ENCODE measurements at regions not wholly inside any gene's neighbourhood (a gene's known extent, or its start where the extent isn't known, plus 50 kb on each side); places are given as distances from the start of the nearest gene placed in this dataset.
"Not testable (repeated sequence)": the region's sequence is repeated elsewhere in the genome, so short reads cannot be mapped to it uniquely, and the experiment has no call there.

DNA sequence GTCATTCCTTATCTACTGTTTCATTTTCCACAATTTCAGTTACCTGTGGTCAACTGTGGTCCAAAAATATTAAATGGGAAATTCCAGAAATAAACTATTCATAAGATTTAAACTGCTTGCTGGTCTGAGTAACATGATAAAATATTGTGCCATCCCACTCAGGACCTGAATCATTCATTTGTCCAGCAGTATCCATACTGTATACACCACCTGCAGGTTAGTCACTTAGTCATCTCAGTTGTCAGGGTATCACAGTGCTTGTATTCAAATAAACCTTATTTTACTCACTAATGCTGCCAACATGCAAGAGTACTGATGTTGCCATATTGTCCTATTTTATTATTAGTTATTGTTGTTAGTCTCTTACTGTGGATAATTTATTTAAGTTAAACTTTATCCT, 139.7 kb downstream of the FBXO4 start:
- DNase-seq, result no peak
- H3K4me1 ChIP-seq, result no peaks in the 10 kb centered on the region
- no peak overlapping the region for H3K27ac ChIP-seq
- FAIRE-seq, result no peak
- H3K9me3 ChIP-seq, result no peaks in the 10 kb centered on the region
- TF ChIP-seq, protein P1, sequence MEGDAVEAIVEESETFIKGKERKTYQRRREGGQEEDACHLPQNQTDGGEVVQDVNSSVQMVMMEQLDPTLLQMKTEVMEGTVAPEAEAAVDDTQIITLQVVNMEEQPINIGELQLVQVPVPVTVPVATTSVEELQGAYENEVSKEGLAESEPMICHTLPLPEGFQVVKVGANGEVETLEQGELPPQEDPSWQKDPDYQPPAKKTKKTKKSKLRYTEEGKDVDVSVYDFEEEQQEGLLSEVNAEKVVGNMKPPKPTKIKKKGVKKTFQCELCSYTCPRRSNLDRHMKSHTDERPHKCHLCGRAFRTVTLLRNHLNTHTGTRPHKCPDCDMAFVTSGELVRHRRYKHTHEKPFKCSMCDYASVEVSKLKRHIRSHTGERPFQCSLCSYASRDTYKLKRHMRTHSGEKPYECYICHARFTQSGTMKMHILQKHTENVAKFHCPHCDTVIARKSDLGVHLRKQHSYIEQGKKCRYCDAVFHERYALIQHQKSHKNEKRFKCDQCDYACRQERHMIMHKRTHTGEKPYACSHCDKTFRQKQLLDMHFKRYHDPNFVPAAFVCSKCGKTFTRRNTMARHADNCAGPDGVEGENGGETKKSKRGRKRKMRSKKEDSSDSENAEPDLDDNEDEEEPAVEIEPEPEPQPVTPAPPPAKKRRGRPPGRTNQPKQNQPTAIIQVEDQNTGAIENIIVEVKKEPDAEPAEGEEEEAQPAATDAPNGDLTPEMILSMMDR (IDR thresholded peaks at IDR 0.05), result no peak
- H3K27me3 ChIP-seq, result no peaks in the 10 kb centered on the region
- intact Hi-C loops (cut with DNase I), result loop anchor here in 1 of 3 donors (10.0 kb wide), 1 partner anchor 210 kb away; no protein-coding TSS in a partner anchor
- H3K36me3 ChIP-seq, result no peaks in the 10 kb centered on the region
- H3K4me3 ChIP-seq, result no peak overlapping the region
- no peak for ATAC-seq

DNA sequence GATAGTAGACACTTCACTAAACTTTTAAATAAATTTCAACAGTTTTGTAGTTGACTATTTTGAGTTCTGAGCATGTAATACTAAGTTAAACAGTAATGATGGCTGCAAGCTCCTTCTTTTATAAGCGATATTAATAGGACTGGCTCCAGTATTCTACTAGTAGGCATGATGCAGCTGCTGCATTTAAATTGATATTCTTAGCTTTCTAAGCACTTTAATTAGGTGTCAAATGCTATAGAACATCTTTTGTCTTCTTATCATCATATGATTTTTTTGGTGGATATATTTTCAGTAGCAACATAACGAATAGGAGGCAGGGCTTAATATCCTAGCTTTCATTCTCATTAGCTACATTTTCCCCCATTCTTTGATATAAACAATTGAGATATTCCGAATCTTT, 141.1 kb downstream of the FBXO4 start:
- no peak for ATAC-seq
- no peaks in the 10 kb centered on the region for H3K9me3 ChIP-seq
- TF ChIP-seq, protein P1 (IDR thresholded peaks at IDR 0.05), result no peak

DNA sequence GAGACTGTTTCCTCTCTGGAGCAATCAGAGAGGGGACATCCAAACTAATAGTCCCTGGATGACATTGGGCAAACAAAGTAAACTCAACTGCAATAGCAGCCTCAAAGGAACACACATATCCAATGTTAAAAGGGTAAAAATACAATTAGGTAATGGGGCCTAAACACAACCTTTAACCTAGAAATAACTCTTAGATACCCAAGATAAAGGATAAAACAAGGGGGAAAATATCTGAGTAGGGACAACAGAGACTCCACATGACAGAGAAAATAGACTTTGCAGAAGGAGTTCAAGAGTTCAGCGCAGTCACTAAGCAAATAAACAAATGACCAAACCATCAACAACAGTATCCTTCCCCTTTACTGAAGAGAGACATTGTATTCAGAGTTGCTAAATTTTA, 149.3 kb downstream of the FBXO4 start:
- WGBS, 2 donors, result 54 to 67% methylated on average over 1 of the region's 1 CpG
- H3K4me1 ChIP-seq, result no peaks in the 10 kb centered on the region
- TF ChIP-seq, protein P1 (IDR thresholded peaks at IDR 0.05), result no peak
- H3K27ac ChIP-seq, result no peak overlapping the region
- peaks cover 0 to 3% (median 0%) of the 10 kb centered on the region in 4 donors for H3K27me3 ChIP-seq
- H3K36me3 ChIP-seq, result no peaks in the 10 kb centered on the region
- ATAC-seq (no peak), FAIRE-seq (no peak), DNase-seq (no peak)
- intact Hi-C loops (cut with DNase I), result no loop called here
- no peaks in the 10 kb centered on the region for H3K9me3 ChIP-seq
- H3K4me3 ChIP-seq, result no peak overlapping the region

More for the DNA sequence above, 141.1 kb downstream of the FBXO4 start:
- 64 to 73% methylated on average over 3 of the region's 3 CpGs for WGBS, 2 donors
- Histone ChIP-seq H3K36me3 (no peaks in the 10 kb centered on the region), H3K4me1 (no peaks in the 10 kb centered on the region), H3K27ac (no peak overlapping the region), H3K4me3 (no peak overlapping the region), H3K27me3 (no peaks in the 10 kb centered on the region)
- no peak for DNase-seq
- FAIRE-seq, result no peak
- intact Hi-C loops (cut with DNase I), result loop anchor here in 1 of 3 donors (10.0 kb wide), 1 partner anchor 211 kb away; no protein-coding TSS in a partner anchor

DNA sequence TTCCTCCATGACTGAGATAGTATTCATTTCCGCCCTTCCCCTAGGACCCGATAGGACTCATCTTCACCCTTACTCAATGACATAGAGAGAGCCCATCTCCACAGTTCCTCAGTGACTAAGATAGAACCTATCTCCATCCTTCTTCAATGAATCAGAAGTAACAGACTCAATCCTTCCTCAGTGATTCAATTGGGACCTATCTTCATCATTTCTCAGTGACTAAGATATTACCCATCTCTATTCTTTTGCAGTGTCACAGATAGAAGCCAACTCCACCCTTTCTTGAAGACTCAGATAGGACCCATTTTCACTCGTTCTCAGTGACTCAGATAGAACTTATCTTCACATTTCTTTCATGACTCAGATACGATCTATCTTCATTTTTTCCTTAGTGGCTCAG, 164.6 kb downstream of the FBXO4 start:
- H3K27ac ChIP-seq, result no peak overlapping the region
- intact Hi-C loops (cut with DNase I), result no loop called here
- no peaks in the 10 kb centered on the region for H3K9me3 ChIP-seq
- ATAC-seq (no peak), DNase-seq (no peak), FAIRE-seq (no peak)
- no peaks in the 10 kb centered on the region for H3K4me1 ChIP-seq
- H3K36me3 ChIP-seq, result no peaks in the 10 kb centered on the region
- no peak overlapping the region for H3K4me3 ChIP-seq
- 57 to 61% methylated on average over 4 of the region's 4 CpGs for WGBS, 2 donors
- TF ChIP-seq, protein P1 (IDR thresholded peaks at IDR 0.05), result no peak
- H3K27me3 ChIP-seq, result no peaks in the 10 kb centered on the region

DNA sequence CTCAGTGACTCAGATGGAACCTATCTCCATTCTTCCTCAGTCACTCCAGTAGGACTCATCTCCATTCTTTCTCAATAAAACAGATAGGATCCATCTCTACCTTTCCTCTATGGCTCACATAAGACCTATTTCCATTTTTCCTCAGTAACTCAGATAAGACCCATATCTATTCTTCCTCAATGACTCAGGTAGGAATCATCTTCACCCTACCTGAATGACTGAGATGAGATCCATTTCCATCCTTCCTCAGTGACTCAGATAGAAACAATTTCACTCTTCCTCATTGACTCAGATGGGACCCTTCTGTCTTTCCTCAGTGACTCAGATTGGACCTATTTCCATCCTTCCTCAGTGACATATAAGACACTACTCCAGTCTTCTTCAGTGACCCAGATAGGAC, 165.1 kb downstream of the FBXO4 start:
- TF ChIP-seq, protein P1 (IDR thresholded peaks at IDR 0.05), result no peak
- Histone ChIP-seq H3K9me3 (no peaks in the 10 kb centered on the region), H3K4me1 (no peaks in the 10 kb centered on the region), H3K27ac (no peak overlapping the region), H3K36me3 (no peaks in the 10 kb centered on the region), H3K4me3 (no peak overlapping the region), H3K27me3 (no peaks in the 10 kb centered on the region)
- intact Hi-C loops (cut with DNase I), result no loop called here
- no peak for FAIRE-seq
- no peak for ATAC-seq
- no peak for DNase-seq

DNA sequence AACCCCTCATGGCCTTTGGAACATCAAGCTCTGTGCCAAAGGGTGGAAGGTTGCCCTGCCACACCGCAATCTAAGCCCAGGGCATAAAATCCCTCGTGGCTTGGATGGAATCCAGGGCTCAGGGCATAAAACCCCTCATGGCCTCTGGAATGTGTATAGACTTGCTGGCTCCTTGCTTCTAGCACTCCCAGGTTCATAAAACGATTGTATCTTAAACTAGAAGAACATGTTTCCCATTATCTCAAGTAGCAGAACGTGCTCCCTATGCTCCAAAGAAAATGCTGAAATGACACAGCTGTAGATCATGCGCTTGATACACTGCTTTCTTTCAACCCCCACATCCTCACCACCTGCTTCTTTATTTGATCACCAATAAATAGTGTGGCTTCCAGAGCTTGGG, 174.8 kb downstream of the FBXO4 start:
- H3K4me3 ChIP-seq; intact Hi-C loops (cut with DNase I); DNase-seq; H3K4me1 ChIP-seq; H3K27ac ChIP-seq; H3K36me3 ChIP-seq; H3K27me3 ChIP-seq; H3K9me3 ChIP-seq; FAIRE-seq; ATAC-seq: not testable (repeated sequence)
- WGBS, 2 donors, result 64 to 67% methylated on average over 5 of the region's 5 CpGs

Measured in pancreas (tissue), 10 donors.